ENCODE measurements at regions not wholly inside any gene's neighbourhood (a gene's known extent, or its start where the extent isn't known, plus 50 kb on each side); places are given as distances from the start of the nearest gene placed in this dataset.

DNA sequence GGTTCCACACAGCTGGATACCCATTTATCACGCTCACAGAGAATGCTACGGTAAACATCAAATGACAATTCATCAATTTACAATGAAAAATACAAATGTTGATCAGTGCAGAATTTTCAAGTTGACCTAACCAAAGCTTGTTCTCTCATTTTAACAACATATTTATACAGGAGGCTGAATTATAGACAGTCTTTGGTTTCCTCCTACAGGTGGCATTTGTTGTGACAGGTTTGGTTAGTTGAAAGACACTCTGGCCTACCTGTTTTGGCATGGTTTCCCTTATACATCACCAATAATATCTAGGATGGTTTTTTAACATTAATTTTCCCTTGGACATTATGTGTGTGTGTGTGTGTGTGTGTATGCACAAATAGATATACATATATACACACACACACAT, 642.5 kb upstream of the MMS22L start:
- TF ChIP-seq, protein P1, sequence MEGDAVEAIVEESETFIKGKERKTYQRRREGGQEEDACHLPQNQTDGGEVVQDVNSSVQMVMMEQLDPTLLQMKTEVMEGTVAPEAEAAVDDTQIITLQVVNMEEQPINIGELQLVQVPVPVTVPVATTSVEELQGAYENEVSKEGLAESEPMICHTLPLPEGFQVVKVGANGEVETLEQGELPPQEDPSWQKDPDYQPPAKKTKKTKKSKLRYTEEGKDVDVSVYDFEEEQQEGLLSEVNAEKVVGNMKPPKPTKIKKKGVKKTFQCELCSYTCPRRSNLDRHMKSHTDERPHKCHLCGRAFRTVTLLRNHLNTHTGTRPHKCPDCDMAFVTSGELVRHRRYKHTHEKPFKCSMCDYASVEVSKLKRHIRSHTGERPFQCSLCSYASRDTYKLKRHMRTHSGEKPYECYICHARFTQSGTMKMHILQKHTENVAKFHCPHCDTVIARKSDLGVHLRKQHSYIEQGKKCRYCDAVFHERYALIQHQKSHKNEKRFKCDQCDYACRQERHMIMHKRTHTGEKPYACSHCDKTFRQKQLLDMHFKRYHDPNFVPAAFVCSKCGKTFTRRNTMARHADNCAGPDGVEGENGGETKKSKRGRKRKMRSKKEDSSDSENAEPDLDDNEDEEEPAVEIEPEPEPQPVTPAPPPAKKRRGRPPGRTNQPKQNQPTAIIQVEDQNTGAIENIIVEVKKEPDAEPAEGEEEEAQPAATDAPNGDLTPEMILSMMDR (IDR thresholded peaks at IDR 0.05): no peak
- TF ChIP-seq EZH2 (IDR thresholded peaks at IDR 0.05; ENCODE audit: borderline replicate concordance, insufficient read depth, low read depth, low read length, poor library complexity, severe bottlenecking): no peak

Data from B cell (primary cell).